DMS79 (cell line): ENCODE measurements at regions not wholly inside any gene's neighbourhood (a gene's known extent, or its start where the extent isn't known, plus 50 kb on each side); places are given as distances from the start of the nearest gene placed in this dataset.
"Not testable (repeated sequence)": the region's sequence is repeated elsewhere in the genome, so short reads cannot be mapped to it uniquely, and the experiment has no call there.

Experiments used
- DNase-seq: peaks from one replicate; lab custom pipeline; 2025; lab: John Stamatoyannopoulos, UW

GRCh38 chr6:168255283-168255881 is 64.2 kb downstream of the DACT2 start:
- DNase-seq: no peak

- no peak for DNase-seq
These were observed 67.3 kb downstream of the DACT2 start for GRCh38 chr6:168252267-168252666.

- no peak for DNase-seq
These were observed 69.3 kb downstream of the DACT2 start for GRCh38 chr6:168250250-168250649.

- no peak for DNase-seq
These were observed 69.8 kb downstream of the DACT2 start for GRCh38 chr6:168249746-168250145.

GRCh38 chr6:168248148-168248620 is 71.4 kb downstream of the DACT2 start:
- DNase-seq: no peak

- DNase-seq: peak; percentile 33
These were observed 72.0 kb downstream of the DACT2 start for GRCh38 chr6:168247443-168248147.

- no peak for DNase-seq
These were observed 74.5 kb downstream of the DACT2 start for GRCh38 chr6:168244961-168245551.

GRCh38 chr6:168243812-168244376 is 75.7 kb downstream of the DACT2 start:
- DNase-seq: no peak

GRCh38 chr6:168242940-168243225 is 76.7 kb downstream of the DACT2 start:
- no peak for DNase-seq

GRCh38 chr6:168242111-168242939 is 77.3 kb downstream of the DACT2 start:
- DNase-seq: no peak

GRCh38 chr6:168240160-168240559 is 79.4 kb downstream of the DACT2 start:
- no peak for DNase-seq

- DNase-seq: no peak
These were observed 80.4 kb downstream of the DACT2 start for GRCh38 chr6:168239044-168239773.

GRCh38 chr6:168238159-168238909 is 81.2 kb downstream of the DACT2 start:
- DNase-seq: no peak

GRCh38 chr6:168233875-168234213 is 85.7 kb downstream of the DACT2 start:
- DNase-seq: not testable (repeated sequence)

- DNase-seq: no peak
These were observed 86.3 kb downstream of the DACT2 start for GRCh38 chr6:168232989-168233874.

GRCh38 chr6:168232528-168232927 is 87.0 kb downstream of the DACT2 start:
- DNase-seq: no peak

GRCh38 chr6:168232062-168232461 is 87.5 kb downstream of the DACT2 start:
- no peak for DNase-seq

GRCh38 chr6:168231393-168231957 is 88.1 kb downstream of the DACT2 start:
- no peak for DNase-seq

- DNase-seq: no peak
These were observed 90.2 kb downstream of the DACT2 start for GRCh38 chr6:168229368-168229752.
